ENCODE measurements at regions not wholly inside any gene's neighbourhood (a gene's known extent, or its start where the extent isn't known, plus 50 kb on each side); places are given as distances from the start of the nearest gene placed in this dataset.

GRCh38 chr15:98025237-98025636 is 64.7 kb downstream of the ARRDC4 start:
- DNase-seq: no peak

DNA sequence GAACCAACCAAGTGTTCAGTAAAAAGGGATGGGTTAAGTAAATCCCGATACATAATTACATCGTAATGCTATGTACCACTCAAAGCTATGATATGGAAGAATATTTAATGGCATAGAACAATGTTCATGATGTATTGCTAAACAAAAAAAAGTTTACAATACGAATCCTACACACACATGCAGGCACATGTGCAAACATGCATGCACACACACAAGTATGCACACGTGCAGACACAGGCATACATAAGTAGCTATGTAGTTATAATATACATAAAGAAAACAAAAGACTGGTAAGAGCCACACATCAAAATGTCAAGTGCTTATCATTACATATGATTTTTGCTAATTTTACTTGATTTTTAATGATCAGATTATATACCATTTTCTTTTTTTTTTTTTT is 74.2 kb downstream of the ARRDC4 start:
- DNase-seq: no peak

- DNase-seq: no peak
Measured at GRCh38 chr15:98035134-98035533, 74.6 kb downstream of the ARRDC4 start.

GRCh38 chr15:98035577-98036010 is 75.1 kb downstream of the ARRDC4 start:
- no peak for DNase-seq

DNA sequence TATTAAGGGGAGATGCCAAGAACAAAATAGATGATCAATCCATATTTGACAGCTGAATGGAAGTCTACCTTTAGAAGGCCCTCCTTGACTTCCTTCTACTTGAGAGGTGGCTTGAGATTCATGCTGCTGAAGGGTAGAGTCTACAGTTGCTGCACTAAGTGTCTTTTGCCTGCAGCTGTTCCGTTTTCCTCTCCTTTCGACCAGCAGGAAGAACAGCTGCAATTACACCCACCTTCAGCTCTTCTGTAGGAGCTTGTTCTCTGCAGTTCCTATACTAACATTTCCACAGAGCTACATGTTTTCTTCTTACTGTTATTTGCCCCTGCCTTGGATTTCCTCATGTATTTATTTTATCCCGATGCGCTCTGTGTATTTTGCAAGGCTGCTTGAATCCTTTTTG is 79.1 kb downstream of the ARRDC4 start:
- no peak for DNase-seq

GRCh38 chr15:98040146-98040545 is 79.6 kb downstream of the ARRDC4 start:
- DNase-seq: no peak

GRCh38 chr15:98043160-98044014 is 82.9 kb downstream of the ARRDC4 start:
- DNase-seq: no peak

- DNase-seq: no peak
Measured at GRCh38 chr15:98051734-98052133, 91.2 kb downstream of the ARRDC4 start.

- DNase-seq: no peak
Measured at GRCh38 chr15:98057453-98057852, 97.0 kb downstream of the ARRDC4 start.

- DNase-seq: no peak
Measured at GRCh38 chr15:98062869-98063268, 102.4 kb downstream of the ARRDC4 start.

DNA sequence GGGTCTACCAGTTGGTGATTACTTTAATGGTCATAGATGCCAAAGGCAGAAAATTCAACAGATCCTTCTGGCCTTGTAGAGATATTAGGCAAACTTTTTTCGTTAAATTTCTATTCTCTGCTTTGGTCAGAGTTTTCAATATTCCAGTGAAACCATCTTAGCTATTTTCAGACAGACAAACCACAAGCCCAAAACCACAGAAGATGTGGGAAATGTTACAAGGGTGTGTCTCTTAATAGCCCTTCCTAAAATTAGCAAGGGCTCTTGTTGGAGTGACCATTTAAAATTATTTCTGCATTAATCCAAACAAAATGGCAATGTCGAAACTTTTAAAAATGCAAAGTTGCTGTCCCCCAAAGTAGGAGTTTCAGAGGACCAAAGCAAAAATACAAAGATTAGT is 102.8 kb downstream of the ARRDC4 start:
- DNase-seq: no peak

DNA sequence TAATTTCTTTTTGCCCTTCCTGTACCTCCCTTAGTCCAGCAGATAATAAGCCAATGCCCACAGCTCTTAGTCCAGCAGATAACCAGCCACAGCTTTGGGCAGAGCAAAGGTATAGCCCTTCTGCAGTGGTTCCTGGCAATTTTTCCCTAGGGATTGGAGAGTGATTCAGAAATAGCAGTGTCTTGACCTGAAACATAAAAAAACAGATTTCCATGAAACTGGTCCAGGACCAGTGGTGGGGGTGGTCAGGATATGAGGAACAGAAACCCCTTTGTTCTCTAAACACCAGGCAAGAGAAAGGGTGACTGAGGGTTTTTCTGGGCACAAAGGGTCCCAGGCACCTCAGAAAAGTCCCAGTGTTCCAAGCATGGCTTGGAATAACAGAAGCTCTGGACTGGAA is 103.4 kb downstream of the ARRDC4 start:
- DNase-seq: no peak

- no peak for DNase-seq
Measured at GRCh38 chr15:98067339-98067738, 106.8 kb downstream of the ARRDC4 start.

DNA sequence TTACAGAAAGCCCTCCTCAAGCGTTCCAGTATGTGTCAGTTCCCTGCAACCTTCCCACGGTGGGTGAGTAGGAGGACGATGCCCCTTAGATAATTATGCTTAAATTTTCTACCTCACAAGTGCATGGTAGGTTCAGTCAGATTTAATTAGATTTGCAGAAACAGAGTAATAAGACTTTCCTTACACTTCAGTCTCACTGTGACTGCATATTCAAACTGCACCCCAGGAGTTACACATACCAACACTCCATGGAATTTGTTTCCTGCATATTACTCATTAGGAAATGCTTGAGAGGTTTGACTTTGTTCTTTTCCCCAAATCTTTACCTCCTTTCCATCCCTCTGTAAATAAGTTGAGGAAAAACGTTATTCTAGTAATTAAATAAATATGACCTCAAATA is 108.8 kb downstream of the ARRDC4 start:
- DNase-seq: no peak

- no peak for DNase-seq
Measured at GRCh38 chr15:98070137-98070536, 109.6 kb downstream of the ARRDC4 start.

GRCh38 chr15:98071786-98072185 is 111.3 kb downstream of the ARRDC4 start:
- no peak for DNase-seq

DNA sequence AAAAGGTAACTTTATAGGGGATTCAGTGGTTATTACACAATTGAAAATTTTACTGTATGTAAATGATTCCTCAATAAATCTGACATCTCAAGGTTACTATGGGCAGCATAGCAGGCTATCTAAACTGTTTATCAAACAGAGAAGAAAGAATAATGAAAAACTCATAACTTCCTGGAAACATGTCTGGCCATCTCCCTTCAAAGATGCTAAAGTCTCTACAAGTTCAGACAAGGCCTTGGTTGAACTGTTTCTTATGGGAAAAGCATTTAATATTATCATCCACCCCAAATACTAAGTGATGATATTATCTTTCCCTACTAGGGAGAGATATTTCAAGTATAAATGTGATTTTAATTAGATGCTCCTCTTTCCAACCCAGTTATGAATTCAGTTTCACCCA is 114.9 kb downstream of the ARRDC4 start:
- DNase-seq: no peak

- no peak for DNase-seq
Measured at GRCh38 chr15:98076021-98076816, 115.7 kb downstream of the ARRDC4 start.

DNA sequence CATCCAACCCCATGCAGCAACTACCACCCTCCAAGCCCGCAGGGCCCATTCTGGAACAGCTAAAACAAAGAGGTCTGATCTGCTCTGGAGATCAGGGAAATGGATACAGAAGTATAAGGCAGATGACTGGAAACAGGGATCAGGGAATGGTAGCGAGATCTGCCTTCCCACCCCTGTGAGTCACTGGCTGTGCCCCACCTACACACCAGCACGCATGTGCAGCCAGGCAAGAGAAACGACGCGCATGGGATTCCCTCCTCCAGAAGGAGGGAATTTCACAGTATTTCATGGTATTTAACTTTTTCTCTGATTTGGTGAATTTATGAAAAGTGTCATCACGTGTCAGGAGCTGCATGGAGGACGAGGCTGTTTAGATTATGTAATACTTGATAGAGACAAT is 116.7 kb downstream of the ARRDC4 start:
- DNase-seq: no peak

GRCh38 chr15:98080791-98081190 is 120.3 kb downstream of the ARRDC4 start:
- no peak for DNase-seq

GRCh38 chr15:98083203-98083910 is 122.9 kb downstream of the ARRDC4 start:
- no peak for DNase-seq

GRCh38 chr15:98085003-98085639 is 124.6 kb downstream of the ARRDC4 start:
- no peak for DNase-seq

Measured in activated naive CD4-positive, alpha-beta T cell (primary cell).